A549 (cell line): ENCODE measurements at regions not wholly inside any gene's neighbourhood (a gene's known extent, or its start where the extent isn't known, plus 50 kb on each side); places are given as distances from the start of the nearest gene placed in this dataset.
A peak's percentile ranks its signal among the peaks of the same experiment; 100 is the strongest.

Source experiments
- JUNB ChIP-seq: fragments of >200 bp; sonication (Bioruptor Twin); formaldehyde crosslinking; IDR thresholded peaks from 2 replicates; pipeline ENCODE4 v1.6.1; 2016
- MAFK ChIP-seq: fragments of 450-650 bp; IDR thresholded peaks from 2 replicates; pipeline ENCODE4 v1.6.1; 2014; ENCODE audit not compliant: partially characterized antibody
- MYC ChIP-seq: IDR thresholded peaks from 2 replicates; pipeline ENCODE4 v1.6.1; 2012; ENCODE audit warnings: mild to moderate bottlenecking, inconsistent platforms, low read length, improper control_type of control experiment, borderline replicate concordance
- TF ChIP-seq, protein P1 (sequence below): fragments of >200 bp; sonication (Bioruptor Twin); formaldehyde crosslinking; IDR thresholded peaks from 2 replicates; pipeline ENCODE4 v1.6.1; 2016
- TF ChIP-seq, protein P2 (sequence below): fragments of >200 bp; sonication (Bioruptor Twin); formaldehyde crosslinking; IDR thresholded peaks from 3 replicates; pipeline ENCODE4 v1.5.1; 2016

DNA sequence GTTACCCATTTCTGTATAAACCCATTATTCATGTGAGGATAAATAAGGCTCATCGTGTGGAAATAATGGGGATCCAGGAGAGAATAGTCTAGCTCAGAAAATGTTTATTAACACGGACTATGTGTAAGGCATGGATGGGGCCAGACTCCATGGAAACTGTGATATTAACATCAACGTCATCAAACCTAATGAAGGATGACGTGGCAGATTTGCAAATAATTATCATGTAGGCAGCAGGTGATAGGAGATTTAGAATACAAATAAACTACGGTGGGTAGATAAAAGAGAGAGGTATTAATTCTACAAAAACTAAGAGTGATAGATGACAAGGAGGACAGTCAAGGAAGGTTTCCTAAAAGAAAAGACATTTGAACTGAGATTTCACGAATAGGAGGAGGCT lies 592.2 kb downstream of the REEP3 start:
- no peak for TF ChIP-seq JUNB
- TF ChIP-seq, protein P1, sequence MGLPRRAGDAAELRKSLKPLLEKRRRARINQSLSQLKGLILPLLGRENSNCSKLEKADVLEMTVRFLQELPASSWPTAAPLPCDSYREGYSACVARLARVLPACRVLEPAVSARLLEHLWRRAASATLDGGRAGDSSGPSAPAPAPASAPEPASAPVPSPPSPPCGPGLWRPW = no peak
- TF ChIP-seq, protein P2, sequence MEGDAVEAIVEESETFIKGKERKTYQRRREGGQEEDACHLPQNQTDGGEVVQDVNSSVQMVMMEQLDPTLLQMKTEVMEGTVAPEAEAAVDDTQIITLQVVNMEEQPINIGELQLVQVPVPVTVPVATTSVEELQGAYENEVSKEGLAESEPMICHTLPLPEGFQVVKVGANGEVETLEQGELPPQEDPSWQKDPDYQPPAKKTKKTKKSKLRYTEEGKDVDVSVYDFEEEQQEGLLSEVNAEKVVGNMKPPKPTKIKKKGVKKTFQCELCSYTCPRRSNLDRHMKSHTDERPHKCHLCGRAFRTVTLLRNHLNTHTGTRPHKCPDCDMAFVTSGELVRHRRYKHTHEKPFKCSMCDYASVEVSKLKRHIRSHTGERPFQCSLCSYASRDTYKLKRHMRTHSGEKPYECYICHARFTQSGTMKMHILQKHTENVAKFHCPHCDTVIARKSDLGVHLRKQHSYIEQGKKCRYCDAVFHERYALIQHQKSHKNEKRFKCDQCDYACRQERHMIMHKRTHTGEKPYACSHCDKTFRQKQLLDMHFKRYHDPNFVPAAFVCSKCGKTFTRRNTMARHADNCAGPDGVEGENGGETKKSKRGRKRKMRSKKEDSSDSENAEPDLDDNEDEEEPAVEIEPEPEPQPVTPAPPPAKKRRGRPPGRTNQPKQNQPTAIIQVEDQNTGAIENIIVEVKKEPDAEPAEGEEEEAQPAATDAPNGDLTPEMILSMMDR = no peak
- no peak for TF ChIP-seq MYC
- TF ChIP-seq MAFK = peak; percentile 48
